MM.1S (cell line): ENCODE measurements at regions not wholly inside any gene's neighbourhood (a gene's known extent, or its start where the extent isn't known, plus 50 kb on each side); places are given as distances from the start of the nearest gene placed in this dataset.

ENCODE experiments used
- DNase-seq: peaks from one replicate; pipeline ENCODE4 v3.0.0-alpha.2; 2015
- H2AFZ ChIP-seq: fragments of 300-600 bp; sonication (generic); 2 replicates; pipeline ENCODE4 v1.6.0; 2016; ENCODE audit warnings: antibody characterized with exemption, low read length
- H3F3A ChIP-seq: fragments of 300-600 bp; sonication (generic); 2 replicates; pipeline ENCODE4 v1.6.1; 2016; ENCODE audit warnings: mild to moderate bottlenecking, antibody characterized with exemption, low read length, moderate library complexity, mixed read lengths; ENCODE audit not compliant: insufficient read depth
- H3K27ac ChIP-seq: fragments of 300-600 bp; sonication (generic); 2 replicates; pipeline ENCODE4 v1.5.1; 2016; ENCODE audit warnings: mild to moderate bottlenecking, low read length
- H3K27me3 ChIP-seq: fragments of 300-600 bp; sonication (generic); replicated peaks from 2 replicates; pipeline ENCODE4 v1.6.0; 2016; ENCODE audit warnings: low read length; ENCODE audit not compliant: insufficient read depth
- H3K36me3 ChIP-seq: fragments of 300-600 bp; sonication (generic); replicated peaks from 2 replicates; pipeline ENCODE4 v1.6.1; 2016; ENCODE audit warnings: mild to moderate bottlenecking, low read length, mixed read lengths; ENCODE audit not compliant: insufficient read depth
- H3K4me1 ChIP-seq: fragments of 300-600 bp; sonication (generic); 2 replicates; pipeline ENCODE4 v1.6.1; 2016; ENCODE audit warnings: low read length, mixed read lengths
- H3K4me2 ChIP-seq: fragments of 300-600 bp; sonication (generic); 2 replicates; pipeline ENCODE4 v1.6.0; 2016; ENCODE audit warnings: low read depth, low read length
- H3K4me3 ChIP-seq: fragments of 300-600 bp; sonication (generic); 2 replicates; pipeline ENCODE4 v1.5.1; 2016; ENCODE audit warnings: low read length, mixed read lengths
- H3K79me2 ChIP-seq: fragments of 300-600 bp; sonication (generic); 2 replicates; pipeline ENCODE4 v1.6.1; 2016; ENCODE audit warnings: mixed run types, low read length, mixed read lengths
- H3K9ac ChIP-seq: fragments of 300-600 bp; sonication (generic); 2 replicates; pipeline ENCODE4 v1.6.1; 2016; ENCODE audit warnings: low read length, mixed read lengths
- H3K9me2 ChIP-seq: fragments of 300-600 bp; sonication (generic); replicated peaks from 2 replicates; pipeline ENCODE4 v1.6.1; 2016; ENCODE audit warnings: mild to moderate bottlenecking, low read length, mixed read lengths; ENCODE audit not compliant: insufficient read depth
- H3K9me3 ChIP-seq: fragments of 300-600 bp; sonication (generic); replicated peaks from 2 replicates; pipeline ENCODE4 v1.6.1; 2016; ENCODE audit warnings: mild to moderate bottlenecking, low read length, mixed read lengths; ENCODE audit not compliant: insufficient read depth
- H4K20me1 ChIP-seq: fragments of 300-600 bp; sonication (generic); 2 replicates; pipeline ENCODE4 v1.6.1; 2016; ENCODE audit warnings: mild to moderate bottlenecking, low read length, moderate library complexity, mixed read lengths; ENCODE audit not compliant: insufficient read depth
- CTCF ChIP-seq: fragments of 300-600 bp; sonication (generic); IDR thresholded peaks from 2 replicates; pipeline ENCODE4 v1.5.1; 2016; ENCODE audit warnings: antibody characterized with exemption, low read length, mixed read lengths
- EZH2 ChIP-seq: fragments of 300-600 bp; sonication (generic); optimal IDR thresholded peaks from 2 replicates; pipeline ENCODE3; 2017; ENCODE audit warnings: low read depth, mild to moderate bottlenecking, antibody characterized with exemption, low read length, mixed read lengths
- EZH2phosphoT487 ChIP-seq: fragments of 300-600 bp; sonication (generic); IDR thresholded peaks from 2 replicates; pipeline ENCODE4 v1.6.1; 2018; ENCODE audit warnings: antibody characterized with exemption, low read length

- H3K9me3 ChIP-seq, result no peaks in the 10 kb centered on the region
- H4K20me1 ChIP-seq, result no peaks in the 10 kb centered on the region
- H3K9ac ChIP-seq, result no peak overlapping the region
- no peak overlapping the region for H3K4me2 ChIP-seq
- no peak overlapping the region for H3K27ac ChIP-seq
- no peaks in the 10 kb centered on the region for H3K9me2 ChIP-seq
- no peaks in the 10 kb centered on the region for H3K27me3 ChIP-seq
- no peak overlapping the region for H2AFZ ChIP-seq
- H3K4me3 ChIP-seq, result no peak overlapping the region
- H3K79me2 ChIP-seq, result no peaks in the 10 kb centered on the region
- H3K4me1 ChIP-seq, result no peaks in the 10 kb centered on the region
- no peaks in the 10 kb centered on the region for H3F3A ChIP-seq
- TF ChIP-seq EZH2, result no peak
- no peak for TF ChIP-seq EZH2phosphoT487
- no peak for TF ChIP-seq CTCF
- DNase-seq, result no peak
- no peaks in the 10 kb centered on the region for H3K36me3 ChIP-seq
Observed at GRCh38 chr3:34034840-34035239, 236.4 kb downstream of the PDCD6IP start.

GRCh38 chr3:34035775-34036174 lies 237.3 kb downstream of the PDCD6IP start:
- no peaks in the 10 kb centered on the region for H4K20me1 ChIP-seq
- no peak overlapping the region for H3K27ac ChIP-seq
- no peaks in the 10 kb centered on the region for H3K9me2 ChIP-seq
- no peak overlapping the region for H2AFZ ChIP-seq
- H3K4me2 ChIP-seq, result no peak overlapping the region
- H3F3A ChIP-seq, result no peaks in the 10 kb centered on the region
- H3K4me1 ChIP-seq, result no peaks in the 10 kb centered on the region
- H3K36me3 ChIP-seq, result no peaks in the 10 kb centered on the region
- no peak for TF ChIP-seq CTCF
- no peak for TF ChIP-seq EZH2phosphoT487
- TF ChIP-seq EZH2, result no peak
- H3K4me3 ChIP-seq, result no peak overlapping the region
- H3K9me3 ChIP-seq, result no peaks in the 10 kb centered on the region
- DNase-seq, result no peak
- no peaks in the 10 kb centered on the region for H3K79me2 ChIP-seq
- H3K27me3 ChIP-seq, result no peaks in the 10 kb centered on the region
- H3K9ac ChIP-seq, result no peak overlapping the region

GRCh38 chr3:34037260-34037659 lies 238.8 kb downstream of the PDCD6IP start:
- Histone ChIP-seq H3K79me2 (no peaks in the 10 kb centered on the region), H3K27ac (no peak overlapping the region), H3K9ac (no peak overlapping the region), H3K4me1 (no peaks in the 10 kb centered on the region), H4K20me1 (no peaks in the 10 kb centered on the region), H3K27me3 (no peaks in the 10 kb centered on the region), H3K4me3 (no peak overlapping the region), H3K4me2 (no peak overlapping the region), H3F3A (no peaks in the 10 kb centered on the region), H2AFZ (no peak overlapping the region), H3K9me3 (no peaks in the 10 kb centered on the region), H3K9me2 (no peaks in the 10 kb centered on the region), H3K36me3 (no peaks in the 10 kb centered on the region)
- TF ChIP-seq EZH2 (no peak), EZH2phosphoT487 (no peak), CTCF (no peak)
- no peak for DNase-seq

GRCh38 chr3:34038131-34038530 lies 239.7 kb downstream of the PDCD6IP start:
- no peaks in the 10 kb centered on the region for H3F3A ChIP-seq
- H3K4me3 ChIP-seq, result no peak overlapping the region
- no peak overlapping the region for H3K4me2 ChIP-seq
- no peaks in the 10 kb centered on the region for H4K20me1 ChIP-seq
- H3K9me2 ChIP-seq, result no peaks in the 10 kb centered on the region
- H3K36me3 ChIP-seq, result no peaks in the 10 kb centered on the region
- no peaks in the 10 kb centered on the region for H3K79me2 ChIP-seq
- H3K9ac ChIP-seq, result no peak overlapping the region
- H3K4me1 ChIP-seq, result no peaks in the 10 kb centered on the region
- no peak for DNase-seq
- no peaks in the 10 kb centered on the region for H3K9me3 ChIP-seq
- H3K27ac ChIP-seq, result no peak overlapping the region
- H2AFZ ChIP-seq, result no peak overlapping the region
- no peaks in the 10 kb centered on the region for H3K27me3 ChIP-seq
- no peak for TF ChIP-seq EZH2phosphoT487
- TF ChIP-seq EZH2, result no peak
- TF ChIP-seq CTCF, result no peak
